HG02571 (cell line): ENCODE measurements at regions not wholly inside any gene's neighbourhood (a gene's known extent, or its start where the extent isn't known, plus 50 kb on each side); places are given as distances from the start of the nearest gene placed in this dataset.
"Not testable (repeated sequence)": the region's sequence is repeated elsewhere in the genome, so short reads cannot be mapped to it uniquely, and the experiment has no call there.

ENCODE experiments used
- ATAC-seq: cut with Tn5 transposase; IDR thresholded peaks from one replicate; pipeline ENCODE4 v1.9.1; 2021; ENCODE audit warnings: mild to moderate bottlenecking, moderate library complexity; ENCODE audit not compliant: unreplicated experiment

DNA sequence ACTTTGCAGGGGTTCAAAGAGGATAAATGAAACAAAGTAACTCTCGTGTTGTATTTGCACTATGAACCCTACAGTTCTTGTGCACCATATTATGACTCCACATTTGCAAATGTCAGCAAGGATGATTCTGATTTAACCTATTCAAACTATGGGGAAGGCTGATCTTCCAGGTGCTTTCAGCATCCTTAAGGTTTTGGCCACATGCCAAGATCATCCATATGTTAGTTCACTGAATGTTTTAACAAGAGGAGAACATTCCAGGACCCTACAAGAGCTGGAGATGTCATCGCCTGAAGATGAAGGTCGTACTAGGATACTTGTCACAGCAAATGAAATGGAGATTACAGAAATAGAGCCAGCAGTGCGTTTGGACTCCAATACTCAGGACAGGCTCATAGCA is 114.2 kb downstream of the DHRS2 start:
- no peak for ATAC-seq

GRCh38 chr14:23751616-23752015 is 115.5 kb downstream of the DHRS2 start:
- ATAC-seq, result no peak

DNA sequence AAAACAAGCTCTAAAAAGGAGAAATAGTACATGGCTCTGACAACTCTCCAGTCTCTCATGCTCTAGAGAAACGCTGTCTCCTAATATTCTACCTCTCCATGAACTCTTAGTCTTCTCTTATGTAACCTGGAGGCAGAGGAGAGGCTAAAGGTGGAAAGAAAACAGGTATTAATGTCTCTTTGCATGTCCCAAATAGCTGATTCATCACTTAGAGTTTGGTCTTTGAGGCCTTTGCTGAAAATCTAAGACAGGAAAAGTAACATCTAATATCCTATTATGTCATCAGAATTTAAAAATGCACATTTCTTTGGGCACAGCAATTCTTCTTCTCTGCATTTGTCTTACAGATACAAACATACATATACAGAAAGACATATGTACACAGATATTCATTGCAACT is 127.2 kb downstream of the DHRS2 start:
- no peak for ATAC-seq

- no peak for ATAC-seq
These were observed 130.7 kb downstream of the DHRS2 start for GRCh38 chr14:23766737-23767401.

- ATAC-seq, result not testable (repeated sequence)
These were observed 133.1 kb downstream of the DHRS2 start for GRCh38 chr14:23769221-23769728.

DNA sequence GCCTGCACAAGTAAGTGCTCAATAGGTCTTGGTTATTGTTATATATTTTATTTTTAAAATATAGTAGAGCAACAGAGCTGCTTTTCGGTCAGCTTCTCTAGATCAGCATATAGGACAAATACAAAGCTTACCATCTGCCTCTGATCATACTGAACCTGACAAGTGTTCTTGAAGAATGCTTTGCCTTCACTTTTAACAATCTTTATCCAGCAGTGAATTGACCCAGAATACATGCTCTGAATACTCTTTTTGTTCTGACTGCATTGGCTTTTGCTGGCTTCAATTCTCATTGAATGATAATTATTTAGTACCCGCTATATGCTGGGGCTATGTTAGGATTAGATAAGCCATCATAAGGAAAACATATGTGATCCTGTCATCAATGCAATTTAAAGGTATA is 137.8 kb downstream of the DHRS2 start:
- ATAC-seq, result no peak

GRCh38 chr14:23776296-23776695 is 140.1 kb downstream of the DHRS2 start:
- ATAC-seq, result no peak

GRCh38 chr14:23785208-23785607 is 149.0 kb downstream of the DHRS2 start:
- ATAC-seq, result no peak

DNA sequence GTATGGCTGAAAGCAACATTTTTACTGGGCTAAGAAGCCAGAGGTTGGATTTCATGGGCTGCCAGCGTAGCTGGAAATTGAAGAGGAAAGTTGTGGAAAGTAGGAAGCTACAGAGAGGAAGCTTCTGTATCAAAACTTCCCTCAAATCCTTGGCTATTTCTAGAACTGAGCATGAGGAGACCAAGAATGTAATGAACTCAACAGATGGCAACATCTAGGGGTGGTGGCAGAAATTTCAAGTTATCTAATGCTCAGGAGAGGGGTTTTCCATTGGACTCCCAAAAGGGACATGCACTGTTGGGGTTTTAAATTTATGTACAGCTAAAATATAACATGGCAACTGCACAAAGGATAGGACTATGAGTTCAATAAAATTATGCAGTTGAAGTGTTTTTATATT is 151.3 kb downstream of the DHRS2 start:
- ATAC-seq, result no peak

DNA sequence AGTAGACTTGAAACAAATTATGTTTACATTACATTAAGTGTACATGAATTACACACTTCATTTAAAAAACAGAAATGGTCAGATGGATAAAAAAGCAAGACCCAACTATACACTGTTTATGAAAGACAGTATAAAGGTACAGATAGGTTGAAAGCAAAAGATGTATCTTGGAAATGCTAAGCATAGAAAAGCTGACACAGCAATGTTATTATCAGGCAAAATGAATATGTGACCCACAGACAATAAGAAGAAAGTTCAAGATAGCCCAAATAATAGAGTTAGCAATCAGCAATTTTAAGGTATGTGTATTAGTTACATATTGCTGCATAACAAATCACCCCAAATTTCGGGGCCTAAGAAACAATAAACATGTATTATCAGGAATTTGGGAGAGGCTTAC is 153.5 kb downstream of the DHRS2 start:
- no peak for ATAC-seq

DNA sequence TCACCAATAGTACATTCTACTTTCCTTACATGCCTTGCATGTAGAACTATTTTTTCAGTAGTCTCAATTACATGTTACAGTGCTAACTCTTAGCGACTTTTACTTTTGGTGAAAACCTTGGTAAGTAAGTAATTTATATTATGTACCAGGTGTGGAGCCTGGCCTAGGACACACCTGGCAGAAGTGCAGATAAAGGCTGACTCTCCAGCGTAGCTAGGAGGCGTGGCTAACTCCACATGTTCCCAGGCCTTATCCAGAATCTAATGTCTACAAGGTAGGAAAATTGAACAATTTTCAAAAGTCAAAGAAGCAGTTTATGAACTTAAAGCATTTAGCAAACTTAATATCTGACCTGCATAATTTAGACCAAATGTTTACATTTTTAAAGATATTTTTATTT is 157.4 kb downstream of the DHRS2 start:
- ATAC-seq, result no peak

GRCh38 chr14:23800811-23801210 is 152.8 kb upstream of the DHRS4 start:
- no peak for ATAC-seq

DNA sequence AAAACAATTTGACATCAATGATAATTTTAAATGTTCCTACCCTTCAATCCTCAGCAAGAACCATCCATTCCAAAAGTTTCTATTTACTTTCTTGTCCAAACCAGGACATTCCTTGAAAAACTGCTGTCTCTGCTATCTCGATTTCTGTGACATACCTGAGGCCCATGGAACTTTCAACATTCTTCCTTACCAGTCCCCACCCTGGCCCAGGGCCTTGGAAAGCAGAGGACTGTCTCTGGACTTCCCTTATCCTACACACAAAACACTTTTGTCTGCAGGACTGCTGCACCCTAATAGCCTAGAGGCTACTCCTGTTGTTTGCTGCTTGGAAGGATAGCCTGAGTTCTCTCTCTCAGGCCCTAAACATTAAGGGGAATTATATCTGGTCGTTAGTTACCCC is 151.8 kb upstream of the DHRS4 start:
- no peak for ATAC-seq

DNA sequence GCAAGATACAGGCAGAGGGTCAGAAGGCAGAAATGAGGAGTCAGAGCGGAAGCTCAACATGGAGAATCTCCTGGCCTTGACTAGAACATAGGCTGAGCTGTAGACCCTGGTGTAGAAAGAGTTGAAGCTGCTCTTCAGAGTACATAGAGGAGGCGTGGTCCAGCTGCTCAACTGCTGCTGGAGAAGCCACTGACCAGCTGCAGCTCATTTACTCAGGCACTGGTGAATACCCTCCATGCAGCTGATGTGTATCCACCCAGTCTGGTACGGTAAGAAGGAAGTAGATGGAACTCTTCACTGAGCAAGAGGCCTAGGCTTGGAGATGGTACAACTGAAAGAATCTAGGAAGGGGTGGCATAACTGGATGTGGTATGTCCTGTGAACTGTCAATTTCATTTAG is 148.8 kb upstream of the DHRS4 start:
- ATAC-seq, result no peak

- ATAC-seq, result no peak
These were observed 147.8 kb upstream of the DHRS4 start for GRCh38 chr14:23805761-23806160.

GRCh38 chr14:23814527-23815256 is 138.9 kb upstream of the DHRS4 start:
- ATAC-seq, result no peak

GRCh38 chr14:23816371-23816770 is 137.2 kb upstream of the DHRS4 start:
- no peak for ATAC-seq

GRCh38 chr14:23817164-23817767 is 136.3 kb upstream of the DHRS4 start:
- ATAC-seq, result no peak

- ATAC-seq, result no peak
These were observed 126.3 kb upstream of the DHRS4 start for GRCh38 chr14:23827100-23827892.

DNA sequence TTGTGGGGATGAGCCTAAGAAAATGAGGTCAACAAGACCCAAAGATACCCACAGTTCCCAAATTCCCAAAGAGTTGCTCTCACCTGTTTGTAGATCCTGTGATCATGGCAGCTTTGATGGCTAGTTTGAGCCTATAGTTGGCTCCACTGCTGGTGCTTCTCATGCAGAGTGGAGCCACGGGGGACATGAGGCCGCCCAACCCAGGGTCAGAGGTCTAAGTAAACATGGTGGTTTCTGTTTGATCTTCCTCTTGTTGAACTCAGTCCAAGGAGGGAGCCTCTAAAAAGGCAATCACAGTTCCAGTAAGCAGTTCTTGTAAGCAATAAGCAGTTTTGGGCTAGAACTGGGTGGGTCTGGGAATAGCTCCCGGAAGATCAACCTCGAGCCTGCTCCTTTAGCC is 125.6 kb upstream of the DHRS4 start:
- ATAC-seq, result no peak

- ATAC-seq, result no peak
These were observed 125.0 kb upstream of the DHRS4 start for GRCh38 chr14:23828616-23829015.
